NT2/D1 (cell line): ENCODE measurements at regions not wholly inside any gene's neighbourhood (a gene's known extent, or its start where the extent isn't known, plus 50 kb on each side); places are given as distances from the start of the nearest gene placed in this dataset.

Experiments
- SUZ12 ChIP-seq: IDR thresholded peaks from 2 replicates; pipeline ENCODE4 v1.6.1; 2011; ENCODE audit not compliant: insufficient read length, insufficient read depth; ENCODE audit errors: extremely low read depth
- YY1 ChIP-seq: IDR thresholded peaks from 2 replicates; pipeline ENCODE4 v1.6.1; 2011; ENCODE audit not compliant: insufficient read length, insufficient read depth

DNA sequence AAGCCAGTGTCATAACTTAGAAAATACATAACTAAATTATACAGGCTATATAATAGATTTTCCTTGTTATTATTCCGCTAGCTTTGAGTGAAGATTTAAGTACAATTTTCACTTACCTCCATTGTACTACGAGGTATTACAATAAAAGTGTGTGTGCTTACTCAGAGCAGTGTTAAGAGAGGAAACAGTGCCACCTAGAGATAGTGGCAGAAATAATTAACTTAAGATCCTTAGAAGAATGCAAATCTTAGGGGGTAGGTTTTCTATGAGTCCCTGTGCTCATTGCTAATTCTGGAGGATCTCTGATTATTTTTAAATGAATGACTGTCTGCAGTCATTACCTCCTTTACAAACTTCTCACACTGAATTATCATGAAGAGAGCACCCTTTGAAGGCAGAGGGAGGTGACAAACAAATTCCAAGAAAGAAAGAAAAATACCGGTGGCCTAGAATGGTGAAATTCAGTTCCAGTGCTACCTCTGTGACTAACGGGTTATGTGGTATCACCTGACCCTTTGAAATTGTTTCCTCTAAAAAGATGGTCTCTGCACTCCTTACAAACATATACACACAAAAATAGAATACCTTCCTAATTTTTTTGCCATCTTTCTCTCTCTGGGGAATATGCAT is 379.8 kb downstream of the TRIM36 start:
- TF ChIP-seq SUZ12 (no peak), YY1 (no peak)
